DMS153 treated with DMSO at 0.1 percent for 48 hours (cell line): ENCODE measurements at regions not wholly inside any gene's neighbourhood (a gene's known extent, or its start where the extent isn't known, plus 50 kb on each side); places are given as distances from the start of the nearest gene placed in this dataset.

Experiments used
- DNase-seq: peaks from one replicate; lab custom pipeline; 2025; ENCODE audit not compliant: unreplicated experiment; lab: John Stamatoyannopoulos, UW

DNA sequence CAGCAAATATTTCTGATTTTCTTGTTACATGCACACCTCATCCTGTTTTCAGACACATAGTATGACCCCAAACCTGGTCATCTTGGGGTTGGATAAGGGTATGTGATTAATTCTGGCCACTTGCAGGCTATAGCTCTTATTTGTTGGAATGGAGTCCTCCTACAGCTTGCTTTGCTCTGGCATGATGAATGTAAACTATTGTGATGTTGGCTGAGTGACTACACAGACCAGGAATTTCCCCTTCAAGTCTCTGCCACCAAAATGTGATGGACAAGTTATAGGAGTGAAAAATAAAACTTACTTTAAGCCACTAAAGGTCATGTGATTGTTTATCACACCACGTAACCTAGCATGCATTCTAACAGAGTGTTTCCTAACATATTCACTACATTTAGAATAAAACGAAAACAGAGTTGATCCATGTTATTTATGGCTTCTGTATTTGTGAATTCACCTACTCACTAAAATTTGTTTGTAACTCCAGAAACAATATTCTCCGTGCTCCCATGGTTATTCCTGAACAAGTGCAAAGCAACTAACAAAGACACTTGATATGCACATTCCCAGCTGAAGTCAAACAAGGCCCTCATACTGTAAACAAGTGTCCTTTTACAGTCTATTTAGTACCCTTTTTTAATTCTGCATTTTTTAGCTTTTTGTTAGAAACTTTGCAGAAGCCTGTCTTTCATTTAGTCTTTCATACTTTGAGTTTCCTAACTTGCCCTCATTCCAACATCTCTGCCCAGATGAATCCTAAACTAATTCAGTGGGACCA lies 599.2 kb upstream of the PCDH15 start:
- no peak for DNase-seq

DNA sequence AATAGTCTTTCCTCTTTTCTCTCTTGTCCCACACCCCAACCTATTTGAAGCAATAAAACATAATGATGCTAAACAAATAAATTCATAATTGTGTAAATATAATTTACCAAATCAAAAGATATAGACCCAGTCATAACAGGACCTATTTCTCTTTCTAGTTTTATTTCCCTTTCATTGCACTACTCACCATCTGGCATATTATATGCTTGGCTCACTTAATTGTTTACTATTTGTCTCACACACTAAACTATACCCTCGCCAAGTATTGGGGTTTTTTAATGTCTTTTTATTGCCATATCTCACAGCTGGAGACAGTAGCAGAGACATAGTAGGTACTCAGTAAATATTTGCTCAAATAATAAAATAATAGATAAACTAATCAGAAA lies 597.5 kb upstream of the PCDH15 start:
- DNase-seq, result peak; percentile 46

DNA sequence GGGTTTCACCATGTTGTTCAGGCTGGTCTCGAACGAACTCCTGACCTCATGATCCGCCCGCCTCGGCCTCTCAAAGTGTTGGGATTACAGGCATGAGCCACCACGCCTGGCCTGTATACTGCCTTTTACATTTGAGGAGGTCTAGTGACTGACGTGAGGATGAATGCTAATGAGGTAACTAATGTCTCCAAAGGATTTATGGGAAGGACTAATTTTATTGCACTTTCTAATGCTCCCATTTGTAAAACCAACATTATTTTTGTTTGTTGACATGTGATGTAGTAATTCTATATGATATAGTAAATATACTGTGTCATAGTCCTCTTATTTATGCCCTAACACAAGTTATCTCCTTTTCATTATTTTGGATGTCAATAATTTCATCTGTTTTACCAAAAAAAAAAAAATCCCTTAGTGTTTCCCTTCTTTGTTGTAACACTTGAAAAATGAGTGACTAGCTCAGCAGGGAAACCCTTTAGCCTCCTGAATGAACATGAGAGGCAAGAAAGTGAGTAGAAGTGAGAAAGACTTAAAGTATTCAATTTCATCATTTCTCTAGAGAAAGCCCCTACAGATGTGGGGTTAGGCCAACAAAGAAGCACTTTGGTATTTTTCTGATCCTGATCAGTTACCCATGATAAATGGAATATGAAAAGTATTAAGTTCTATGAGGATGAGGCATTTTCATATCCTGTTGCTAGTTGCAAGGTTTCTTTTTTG lies 596.9 kb upstream of the PCDH15 start:
- no peak for DNase-seq

DNA sequence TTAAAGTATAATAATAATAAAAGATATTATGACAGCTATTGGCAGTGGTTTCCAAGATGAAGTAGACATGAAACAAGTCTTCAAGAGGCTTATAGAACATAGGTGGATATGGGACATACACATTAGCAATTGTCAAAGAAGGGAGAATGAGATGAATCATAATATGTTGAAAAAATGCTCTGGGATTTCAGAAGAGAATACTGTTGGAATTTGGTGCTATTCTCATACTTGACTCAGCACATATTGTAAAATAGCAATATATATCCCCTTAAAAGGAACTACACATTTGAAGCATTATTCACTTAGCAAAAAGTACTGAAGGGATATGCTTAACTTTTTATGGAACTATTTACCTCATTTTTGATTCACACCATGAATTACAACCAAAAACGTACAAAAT lies 577.2 kb upstream of the PCDH15 start:
- no peak for DNase-seq

DNA sequence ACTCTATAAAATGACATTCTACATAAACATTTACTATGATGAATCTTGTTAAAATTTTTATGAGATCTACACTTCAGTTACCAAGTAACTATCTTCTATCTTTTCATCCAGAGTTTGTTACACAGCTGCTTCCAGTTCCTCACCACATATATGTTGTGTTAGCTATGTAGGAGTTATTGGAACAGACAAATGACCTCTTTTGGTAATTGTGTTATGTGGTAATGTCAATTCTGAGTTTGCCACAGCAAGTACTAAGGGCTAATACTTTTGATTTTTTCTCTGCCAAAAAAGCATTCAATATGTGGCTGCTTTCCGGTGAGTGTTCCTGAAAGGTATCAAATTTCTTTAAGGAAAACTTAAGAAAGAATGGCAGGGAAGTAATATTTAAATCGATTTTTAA lies 573.9 kb upstream of the PCDH15 start:
- DNase-seq, result no peak

DNA sequence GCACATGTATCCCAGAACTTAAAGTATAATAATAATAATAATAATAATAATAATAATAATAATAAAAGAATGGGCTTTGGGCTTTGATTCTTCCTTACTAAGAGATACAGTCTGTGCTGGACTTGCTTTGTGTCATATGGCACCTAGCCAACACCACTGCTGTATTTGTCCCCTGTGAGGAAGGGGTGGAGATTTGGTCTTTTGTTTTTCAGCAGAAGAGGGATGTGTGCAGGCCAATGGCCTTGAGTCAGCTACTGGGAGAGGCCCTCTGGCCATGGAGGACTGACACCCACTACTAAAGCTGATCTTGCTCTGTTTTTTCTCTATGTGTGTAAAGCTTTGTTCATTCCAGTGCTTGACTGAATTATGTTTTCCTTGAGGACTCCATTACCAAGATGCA lies 573.0 kb upstream of the PCDH15 start:
- peak; percentile 56 for DNase-seq

DNA sequence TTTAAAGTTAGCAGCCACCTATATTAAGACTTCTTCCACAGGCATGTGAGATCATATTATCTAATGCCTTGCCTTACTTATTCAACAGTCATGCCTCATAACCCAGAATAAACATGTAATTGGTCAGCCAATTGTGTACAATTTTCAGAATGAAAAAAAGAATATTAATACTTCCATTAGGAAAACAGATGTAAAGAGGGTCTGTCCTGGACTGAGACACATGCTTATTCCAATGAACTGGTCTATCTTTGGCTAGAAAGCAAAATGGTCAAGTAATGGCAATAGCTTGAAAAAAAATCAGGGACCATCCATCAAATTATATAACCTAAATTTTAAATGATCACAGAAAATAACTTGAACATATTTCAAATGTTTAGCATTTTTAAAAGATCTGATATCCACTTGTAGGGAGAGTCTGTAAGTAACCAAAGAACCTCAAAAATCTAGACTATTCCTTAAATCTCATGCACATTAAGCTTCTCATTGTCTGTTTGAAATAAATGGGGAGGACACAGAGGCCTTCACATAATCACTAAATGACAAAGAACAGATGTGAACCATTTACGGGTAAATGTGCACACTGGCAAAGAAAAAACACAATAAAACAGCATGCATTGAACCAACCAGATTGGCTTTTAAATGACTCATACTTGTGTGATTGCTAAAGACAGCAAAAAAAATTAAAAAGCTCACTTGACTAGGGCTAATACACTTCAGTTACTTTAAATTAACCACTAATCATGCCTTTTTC lies 568.8 kb upstream of the PCDH15 start:
- no peak for DNase-seq

DNA sequence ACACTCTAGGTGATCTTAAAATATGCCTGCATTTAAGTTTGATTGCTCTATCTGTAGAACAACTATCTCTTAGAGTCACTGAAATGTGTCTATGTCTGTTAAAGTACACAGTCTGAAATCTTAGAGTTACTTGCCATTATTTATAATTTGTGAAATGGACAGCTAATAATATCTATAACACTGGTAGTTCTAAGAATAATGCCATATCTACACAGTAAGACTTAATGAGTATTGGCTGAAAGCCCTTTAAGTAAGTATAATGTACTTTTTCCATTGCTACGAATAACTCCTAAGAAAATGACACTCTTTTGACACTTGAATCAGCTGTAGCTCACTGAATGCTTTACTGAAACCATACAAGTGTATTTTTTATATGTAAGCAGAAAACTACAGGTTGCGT lies 567.4 kb upstream of the PCDH15 start:
- DNase-seq, result no peak

DNA sequence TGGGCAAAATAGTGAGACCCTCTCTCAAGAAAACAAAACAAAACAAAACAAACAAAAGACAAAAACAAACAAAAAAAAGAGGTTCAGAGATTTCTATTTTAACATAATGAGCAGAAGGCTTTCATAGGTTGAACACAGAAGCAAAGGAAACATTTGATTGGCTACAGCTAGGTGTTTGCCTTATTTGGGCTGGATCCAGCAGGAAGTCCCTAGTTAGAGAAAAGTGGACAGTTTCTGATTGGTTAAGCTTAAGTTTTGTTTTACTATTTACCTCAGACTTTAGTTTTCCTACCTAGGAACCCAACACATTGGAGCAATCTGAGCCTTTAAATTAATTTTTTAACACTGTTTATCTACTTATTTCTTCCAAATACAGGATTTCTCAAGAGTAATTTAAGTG lies 566.5 kb upstream of the PCDH15 start:
- DNase-seq, result no peak

DNA sequence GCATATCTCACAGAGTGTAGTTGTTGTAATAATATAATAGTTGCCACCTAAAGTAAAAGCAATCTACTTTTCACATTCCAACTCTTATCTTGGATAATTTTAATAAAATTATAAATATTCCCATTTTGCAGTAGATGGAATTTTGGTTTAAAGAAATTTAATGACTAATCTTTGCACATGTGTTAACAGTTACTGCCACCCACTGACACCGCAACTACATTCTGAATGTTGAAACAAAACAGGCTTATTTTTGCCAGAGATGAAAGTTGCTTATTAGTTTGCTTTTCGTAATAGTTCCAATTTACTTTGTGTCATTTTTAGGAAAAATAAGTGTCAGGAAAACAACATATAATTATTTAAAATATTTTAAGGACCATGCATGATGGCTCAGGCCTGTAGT lies 557.5 kb upstream of the PCDH15 start:
- no peak for DNase-seq

DNA sequence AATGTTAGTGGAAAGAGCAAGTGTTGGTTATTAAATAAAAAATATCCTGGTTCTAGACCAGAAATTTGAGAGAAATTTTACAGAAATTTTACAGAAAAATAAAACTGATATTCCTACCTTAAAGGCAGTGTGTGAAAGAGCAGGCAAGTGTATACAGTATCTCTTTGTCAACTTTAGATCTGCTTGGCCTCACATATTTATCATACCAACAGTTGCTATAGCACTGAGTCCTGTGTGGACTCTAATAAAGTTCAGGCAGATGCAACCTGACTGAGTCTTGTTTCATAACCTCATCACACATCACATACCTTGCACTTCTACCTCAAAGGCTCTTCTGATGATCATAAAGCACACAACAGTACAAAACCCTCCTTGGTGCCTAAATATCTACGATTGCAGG lies 552.4 kb upstream of the PCDH15 start:
- DNase-seq, result no peak

DNA sequence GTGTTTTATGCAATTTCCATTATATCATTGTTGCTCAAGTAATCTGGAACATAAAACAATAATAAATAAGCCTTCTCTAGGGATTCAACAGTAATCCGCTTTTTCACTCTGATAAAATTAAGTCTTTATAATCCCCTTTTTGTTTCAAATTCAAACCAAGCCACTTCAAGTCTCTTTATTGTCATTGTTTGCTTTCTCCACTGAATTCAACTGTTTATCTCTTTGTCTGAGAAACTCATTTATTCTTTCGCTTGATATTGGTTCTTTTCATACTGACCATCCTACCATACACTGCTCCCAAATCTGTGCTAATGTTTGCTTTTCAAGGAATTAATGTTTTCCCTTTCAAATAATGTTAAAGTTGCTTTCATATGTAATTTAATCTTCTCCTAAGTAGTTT lies 550.4 kb upstream of the PCDH15 start:
- DNase-seq, result no peak

DNA sequence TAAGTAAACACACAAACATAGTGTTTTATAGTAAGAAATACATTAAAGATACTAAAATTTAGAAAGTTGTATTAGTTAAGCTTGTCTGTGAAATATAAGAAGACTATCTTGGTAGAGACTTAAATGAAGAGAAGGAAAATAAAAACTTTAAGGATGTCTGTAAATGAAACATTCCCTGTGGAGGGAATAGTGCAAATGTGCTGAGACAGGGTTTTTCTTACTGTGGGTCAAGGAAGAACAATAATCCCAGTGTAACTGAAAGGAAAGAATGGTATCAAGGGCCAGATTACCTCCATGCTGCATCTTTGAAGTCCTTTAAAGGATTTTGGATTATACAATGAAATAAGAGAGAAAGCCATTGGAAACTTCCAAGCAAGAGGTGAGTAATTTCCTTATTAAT lies 547.5 kb upstream of the PCDH15 start:
- no peak for DNase-seq

DNA sequence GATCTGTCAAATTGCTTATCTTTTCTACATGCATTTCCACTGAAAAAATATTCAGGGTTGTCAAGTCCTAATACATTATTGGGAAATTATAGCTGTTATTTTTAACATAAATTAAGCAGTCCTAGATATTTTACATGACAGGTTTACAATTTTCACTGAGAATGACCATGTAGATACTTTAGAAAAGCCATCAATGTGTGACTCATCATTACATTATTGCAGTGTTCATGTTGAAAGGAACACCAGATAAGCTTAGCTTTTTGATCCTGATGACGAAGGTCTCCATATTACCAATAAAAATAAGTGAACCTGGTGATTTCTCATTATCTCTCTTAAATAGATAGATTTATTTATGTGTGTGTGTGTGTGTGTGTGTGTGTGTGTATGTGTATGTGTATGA lies 529.5 kb upstream of the PCDH15 start:
- no peak for DNase-seq

DNA sequence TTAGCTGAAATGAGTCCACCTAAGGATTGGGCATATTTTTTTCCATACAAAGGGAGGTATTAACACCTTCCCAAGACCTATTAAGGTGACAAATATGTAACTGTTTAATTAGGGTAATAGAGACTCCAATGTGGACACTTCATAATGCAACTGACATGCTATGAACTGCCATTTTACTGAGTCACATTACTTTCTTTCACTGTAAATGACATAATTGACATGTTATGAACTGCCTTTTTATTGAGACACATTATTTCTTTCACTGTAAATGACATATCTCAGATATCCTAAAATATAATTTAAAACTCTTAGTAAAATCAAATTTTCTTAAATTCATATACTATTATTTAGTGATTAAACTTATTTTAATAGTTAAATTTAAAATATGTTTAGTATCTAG lies 528.8 kb upstream of the PCDH15 start:
- DNase-seq, result no peak

DNA sequence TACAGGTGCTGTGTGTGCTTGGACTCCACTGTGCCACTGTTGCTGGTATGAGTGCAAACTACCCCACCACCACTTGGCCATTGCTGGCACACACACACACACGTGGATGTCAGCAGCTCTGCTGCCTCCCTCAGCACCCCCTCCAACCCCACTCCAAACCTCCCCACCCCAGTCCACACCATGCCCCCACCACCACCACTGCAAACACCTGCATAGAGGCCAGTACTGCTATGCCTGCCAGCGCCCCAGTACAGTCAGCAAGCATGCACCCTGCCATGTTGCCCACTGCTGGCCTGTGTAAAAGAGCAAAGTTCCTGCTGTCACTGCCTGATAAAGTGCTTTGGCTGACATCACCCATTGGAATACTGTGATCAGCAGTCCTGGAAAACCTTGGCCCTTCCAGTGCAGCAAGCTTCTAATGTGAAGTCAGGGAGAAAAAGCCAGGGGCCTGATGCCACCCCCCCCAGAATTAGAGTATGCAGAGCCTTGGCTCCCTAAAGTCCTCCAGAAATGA lies 519.2 kb upstream of the PCDH15 start:
- no peak for DNase-seq

DNA sequence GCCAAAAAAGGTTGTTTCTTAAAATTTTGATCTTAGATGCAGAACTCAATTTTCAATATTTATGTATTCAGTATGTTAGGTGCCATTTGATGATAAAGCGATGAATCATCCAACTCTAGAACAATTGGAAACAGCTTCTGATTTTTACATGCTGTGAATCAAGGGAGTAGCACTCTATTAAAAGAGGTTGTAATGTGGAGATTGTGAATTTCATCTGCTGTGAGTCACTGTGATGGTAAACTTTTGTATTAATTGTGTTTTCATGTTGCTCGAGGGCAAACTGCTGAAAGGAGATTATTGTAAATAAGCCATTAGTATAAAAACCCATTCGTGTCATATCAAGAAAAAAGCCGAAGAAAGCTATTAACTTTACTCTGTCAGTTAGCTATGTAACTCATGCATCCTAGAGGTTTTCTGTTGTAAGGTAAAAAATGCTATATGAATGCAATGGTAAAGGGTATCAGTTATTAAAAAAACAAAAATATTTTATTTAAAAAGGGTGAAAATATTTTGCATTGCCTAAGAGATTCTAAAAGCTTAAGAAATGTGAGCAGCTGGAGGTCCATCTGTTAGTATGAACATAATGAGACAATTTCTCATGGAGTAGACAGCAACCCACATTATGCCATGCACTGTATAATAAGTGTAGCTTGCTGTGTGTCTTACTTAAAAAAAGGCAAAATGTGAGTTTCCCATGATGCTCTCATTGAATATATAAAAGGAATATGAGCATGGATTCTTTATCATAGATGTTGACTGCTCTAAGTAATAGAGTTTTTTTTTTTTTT lies 511.0 kb upstream of the PCDH15 start:
- DNase-seq, result no peak

DNA sequence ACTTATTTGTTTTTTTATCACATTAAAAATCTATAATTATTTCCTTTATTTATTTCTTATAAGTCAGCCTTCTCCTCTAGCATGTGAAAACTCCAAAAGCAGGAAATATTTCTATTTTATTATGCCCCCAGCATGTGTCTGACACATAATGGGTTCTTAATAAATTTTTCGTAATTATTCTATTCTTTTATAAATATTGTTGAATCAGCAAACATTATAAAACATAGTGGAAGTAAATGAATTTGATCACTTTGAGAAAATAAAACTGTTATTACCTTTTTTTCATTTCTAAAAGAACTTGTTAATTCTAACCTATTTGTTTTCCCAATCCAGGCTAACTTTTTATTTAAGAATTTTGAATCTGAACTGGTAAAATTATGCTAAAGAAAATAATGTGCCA lies 509.1 kb upstream of the PCDH15 start:
- DNase-seq, result no peak

DNA sequence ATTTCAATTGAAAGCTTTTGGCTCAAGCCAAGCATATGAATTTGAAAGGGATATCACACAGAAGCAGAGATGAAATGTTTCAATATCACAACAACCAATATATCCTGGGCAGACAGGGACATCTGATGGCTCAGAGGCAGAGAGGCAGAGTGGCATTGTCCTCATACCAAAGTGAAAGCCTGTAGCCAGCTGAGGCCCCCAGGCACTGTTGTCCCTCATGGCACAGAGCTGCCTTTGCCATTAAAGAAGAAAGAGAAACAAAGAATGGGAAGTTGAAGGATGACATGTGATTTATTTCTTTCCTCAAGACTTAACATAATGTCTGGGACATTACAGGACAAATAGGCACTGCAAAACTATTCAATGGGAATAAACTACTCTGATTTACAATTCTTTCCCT lies 504.3 kb upstream of the PCDH15 start:
- no peak for DNase-seq

DNA sequence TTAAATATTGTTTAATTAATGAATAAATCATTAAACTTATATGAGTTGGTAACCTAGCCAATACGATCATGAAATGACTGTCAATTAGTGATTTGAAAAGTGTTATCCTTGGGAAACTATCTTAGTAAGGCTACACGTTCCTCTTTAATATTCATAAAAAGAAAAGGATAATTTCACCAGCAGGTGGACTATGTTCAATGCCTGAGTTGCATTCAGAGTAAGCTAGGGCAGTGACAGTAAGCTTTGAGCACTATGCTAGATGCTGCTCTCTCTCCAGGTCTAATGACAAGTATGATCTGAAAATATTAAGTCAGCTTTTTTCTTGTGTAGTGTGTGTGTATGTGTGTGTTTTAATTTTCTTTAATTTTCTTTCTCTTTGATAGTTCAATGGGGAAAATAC lies 486.3 kb upstream of the PCDH15 start:
- peak; percentile 8 for DNase-seq

DNA sequence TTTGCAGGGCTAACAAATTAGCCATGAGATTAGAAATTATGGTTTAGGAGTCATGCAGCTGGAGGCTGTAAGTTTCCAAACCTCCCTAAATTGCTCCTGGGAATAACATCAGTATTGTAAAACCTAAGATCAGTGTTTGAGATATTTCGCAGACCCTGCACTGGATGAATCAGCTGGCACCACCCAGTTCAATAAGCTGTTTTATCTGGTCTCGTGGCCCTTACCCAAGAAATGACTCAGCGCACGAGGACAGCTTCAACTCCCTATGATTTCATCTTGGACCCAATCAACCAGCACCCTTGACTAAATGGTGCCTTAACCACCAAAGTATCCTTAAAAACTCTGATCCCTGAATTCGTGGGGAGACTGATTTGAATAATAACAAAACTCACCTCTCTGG lies 482.0 kb upstream of the PCDH15 start:
- DNase-seq, result no peak
